CD4-positive, alpha-beta T cell treated with Interleukin-10 for 1 hour (primary cell): ENCODE measurements at regions not wholly inside any gene's neighbourhood (a gene's known extent, or its start where the extent isn't known, plus 50 kb on each side); places are given as distances from the start of the nearest gene placed in this dataset.

ENCODE experiments used
- DNase-seq: peaks from one replicate; pipeline ENCODE4 v3.0.0-alpha.2; 2020

DNA sequence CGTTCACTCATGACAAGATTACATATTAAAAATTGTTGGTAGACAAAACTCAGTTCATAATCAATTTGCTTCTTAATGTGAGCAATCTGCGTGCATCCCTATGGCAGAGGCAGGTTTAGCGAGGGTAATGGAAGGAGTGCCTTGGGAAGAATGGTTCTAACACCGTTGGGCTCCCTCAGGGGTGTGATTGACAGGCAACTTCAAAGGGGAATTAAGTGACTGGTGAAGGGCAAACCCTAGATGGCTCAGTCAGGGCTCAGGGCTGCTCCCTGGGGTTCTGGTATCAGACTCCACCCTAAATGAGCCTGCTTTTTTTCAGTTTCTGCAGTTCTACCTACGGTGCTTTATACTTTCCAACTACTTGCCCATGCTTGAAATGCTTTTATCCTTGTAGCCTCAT lies 419.5 kb upstream of the CELF4 start:
- DNase-seq, result no peak

DNA sequence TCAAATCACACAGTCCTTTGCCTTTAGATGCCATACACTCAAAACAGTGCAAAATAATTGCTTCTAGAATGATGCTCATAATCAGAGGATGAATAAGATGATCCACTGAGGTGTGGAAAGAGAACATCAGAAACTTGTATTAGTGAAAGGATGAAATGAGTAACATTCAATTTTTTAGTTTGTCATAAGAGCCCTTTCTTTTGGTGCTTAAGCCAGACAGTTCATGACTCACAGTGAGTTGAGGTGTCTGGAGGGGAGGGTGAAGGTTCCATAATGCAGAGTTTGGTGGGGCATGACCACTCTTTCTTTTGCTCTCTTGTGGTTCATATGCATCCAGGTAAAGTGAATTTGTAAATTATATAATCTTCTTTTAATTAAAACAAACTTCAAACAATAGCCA lies 415.0 kb upstream of the CELF4 start:
- no peak for DNase-seq

DNA sequence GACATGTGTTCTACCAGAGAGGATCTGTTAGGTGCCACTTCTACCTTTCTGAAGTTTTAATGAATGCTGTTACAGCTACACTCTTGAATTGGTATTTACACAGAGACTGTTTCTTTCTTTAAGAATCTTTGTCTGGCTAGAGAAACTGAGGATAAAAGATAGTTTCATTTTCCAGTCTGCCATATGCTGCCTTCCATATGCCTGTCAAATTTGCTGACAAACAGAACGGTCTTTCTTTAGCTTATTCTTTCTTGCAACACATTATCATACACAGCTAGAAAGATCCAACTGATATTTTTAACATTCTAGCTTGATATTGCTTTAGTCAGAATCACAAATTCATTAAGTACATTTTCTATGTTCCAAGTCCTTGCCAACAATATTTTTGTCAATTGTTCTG lies 409.8 kb upstream of the CELF4 start:
- no peak for DNase-seq

DNA sequence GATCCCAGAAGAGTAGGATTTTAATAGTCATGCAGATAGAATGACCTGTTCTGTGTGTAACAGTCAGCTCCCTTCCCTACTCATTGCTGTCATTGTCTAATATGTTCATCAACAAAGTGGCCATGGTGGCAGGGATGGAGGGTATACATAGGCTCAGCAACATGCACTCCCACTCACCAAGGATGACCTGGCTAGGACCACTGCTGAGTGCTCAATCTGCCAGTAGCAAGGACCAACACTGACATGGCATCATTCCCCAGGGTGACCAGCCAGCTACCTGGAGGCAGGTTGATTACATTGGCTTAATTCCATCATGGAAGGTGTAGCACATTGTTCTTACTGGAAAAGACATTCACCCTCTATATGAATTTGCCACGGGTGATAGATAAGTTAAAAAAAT lies 401.7 kb upstream of the CELF4 start:
- DNase-seq, result no peak

DNA sequence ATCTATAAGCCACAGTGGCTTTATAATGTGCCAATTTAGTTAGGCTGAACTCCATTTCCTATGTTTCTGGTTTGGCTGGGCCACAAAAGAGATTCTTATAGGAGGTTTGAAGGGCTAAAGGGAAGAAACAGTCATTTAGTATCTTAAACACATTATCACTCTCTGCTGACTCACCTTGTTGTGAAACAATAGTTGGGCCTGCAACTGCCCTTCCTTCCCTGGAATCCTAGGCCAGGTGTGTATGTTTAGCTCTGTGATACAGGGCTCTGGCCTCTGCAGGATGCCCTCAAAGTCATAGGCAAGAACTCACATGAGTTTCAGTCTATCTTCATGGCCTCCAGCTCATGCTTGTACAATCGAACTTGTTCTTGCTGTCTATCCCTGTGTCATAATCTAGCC lies 400.0 kb upstream of the CELF4 start:
- no peak for DNase-seq

DNA sequence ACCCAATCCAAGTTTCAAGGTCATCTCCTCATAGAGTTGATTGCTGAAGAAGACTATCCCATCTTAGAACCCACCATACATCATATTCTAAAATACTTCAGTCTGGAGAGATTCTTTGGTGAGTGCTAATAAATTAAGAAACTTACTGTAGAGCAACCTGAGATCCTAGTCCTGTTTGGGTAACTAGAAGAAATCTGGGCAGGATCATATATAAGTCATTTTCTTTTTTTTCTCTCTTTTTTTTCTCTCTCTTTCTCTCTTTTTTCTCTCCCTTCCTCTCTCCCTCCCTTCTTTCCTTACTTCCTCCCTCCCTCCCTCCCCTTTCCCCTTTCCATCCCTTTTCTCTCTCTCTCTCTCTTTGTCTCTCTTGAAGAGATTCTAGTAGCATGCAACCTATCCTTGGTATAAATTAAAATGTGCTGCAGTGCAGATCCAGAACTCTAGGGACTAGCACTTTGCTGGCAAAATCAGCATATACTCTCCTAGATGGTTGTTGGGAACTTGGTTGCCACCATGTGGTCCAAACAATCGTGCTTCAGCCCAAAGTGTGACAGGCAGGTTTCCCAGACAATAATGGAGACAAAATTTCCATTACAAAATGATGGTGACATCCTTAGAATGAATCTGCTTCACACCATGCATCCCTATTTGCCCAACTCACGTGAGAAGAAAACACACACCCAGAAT lies 399.4 kb upstream of the CELF4 start:
- no peak for DNase-seq

DNA sequence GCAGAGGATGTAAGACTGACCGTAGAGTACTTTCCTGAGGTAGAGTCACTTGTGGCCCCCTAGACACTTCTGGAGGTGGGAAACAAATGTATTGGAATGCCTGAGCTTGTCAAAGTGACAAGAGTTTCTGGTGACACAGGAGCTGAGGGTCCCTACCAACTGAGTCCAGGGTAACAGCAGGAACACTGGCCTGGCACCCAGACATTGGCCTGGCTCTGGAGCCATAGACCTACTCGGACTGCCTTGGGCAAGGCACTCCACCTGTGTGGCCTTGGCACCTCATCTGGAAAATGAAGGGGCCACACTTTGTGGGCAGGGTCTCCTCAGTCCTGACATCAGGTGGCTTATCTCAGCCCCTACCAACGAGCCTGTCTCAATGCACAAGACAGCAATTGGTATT lies 398.2 kb upstream of the CELF4 start:
- no peak for DNase-seq

DNA sequence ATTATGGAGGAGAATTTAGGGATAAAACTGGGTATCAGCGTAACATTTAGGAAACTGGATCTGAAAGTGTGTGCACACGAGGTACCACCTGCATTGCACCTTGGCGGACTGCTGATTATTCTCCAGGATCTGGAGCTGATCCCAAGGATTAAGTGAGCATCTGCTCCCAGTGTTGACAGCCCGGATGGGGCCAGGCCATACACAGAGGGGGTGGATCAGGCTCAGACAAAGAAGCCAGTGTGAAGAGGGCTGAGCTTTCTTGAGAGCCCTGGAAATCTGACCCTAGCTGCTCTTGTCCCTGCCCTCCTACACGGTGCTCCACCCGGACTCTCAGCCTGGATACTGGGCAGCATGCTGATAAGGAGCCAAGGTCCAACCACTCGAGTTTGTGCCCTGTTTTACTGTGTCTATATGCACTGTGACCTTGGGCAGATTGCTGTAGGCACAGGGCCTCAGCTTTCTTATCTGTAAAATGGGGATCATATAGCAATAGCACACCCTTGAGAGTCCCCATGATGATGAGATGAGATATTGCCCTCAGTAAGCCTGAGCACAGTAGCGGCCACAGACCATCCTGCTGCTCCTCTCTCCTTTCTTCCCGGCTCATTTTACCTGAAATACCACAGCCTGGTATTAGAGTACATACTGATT lies 396.8 kb upstream of the CELF4 start:
- no peak for DNase-seq

DNA sequence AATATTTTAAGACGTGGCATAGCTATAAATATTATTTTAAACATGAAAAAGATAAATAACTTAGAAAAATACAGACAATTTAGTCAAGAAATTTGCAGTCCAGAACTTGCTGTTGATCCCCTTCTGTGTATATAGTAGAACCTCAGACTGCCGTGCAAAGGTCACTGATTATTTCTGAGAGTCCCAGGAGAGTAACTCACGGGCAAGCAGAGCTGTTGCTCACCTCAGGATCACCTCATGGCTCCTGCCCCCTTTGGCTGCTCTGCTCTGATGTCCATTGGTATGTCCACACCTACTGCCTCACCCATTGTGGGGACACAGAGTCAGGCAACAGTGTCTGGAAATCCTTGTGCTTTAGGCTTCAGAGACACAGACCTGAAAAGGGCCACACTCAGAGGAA lies 392.9 kb upstream of the CELF4 start:
- no peak for DNase-seq

DNA sequence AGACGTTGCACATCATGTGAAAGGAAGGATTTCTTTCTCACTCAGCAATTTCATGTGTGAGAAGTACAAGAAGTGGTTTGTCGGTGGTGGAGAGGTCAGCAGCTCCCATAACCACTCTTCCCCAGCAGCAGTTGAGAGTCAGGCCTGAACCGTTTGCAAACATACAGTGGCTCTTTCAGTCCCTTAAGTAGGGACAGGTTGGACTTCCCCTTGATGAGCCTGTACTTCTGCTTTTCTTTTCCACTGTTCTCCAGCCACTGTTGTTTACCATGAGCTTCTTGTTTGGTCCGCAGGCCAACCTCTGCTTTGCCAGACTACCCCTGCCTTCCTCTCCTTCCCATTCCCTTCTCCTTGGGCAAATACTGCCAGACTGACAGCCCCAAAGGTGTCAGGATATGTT lies 391.3 kb upstream of the CELF4 start:
- no peak for DNase-seq

DNA sequence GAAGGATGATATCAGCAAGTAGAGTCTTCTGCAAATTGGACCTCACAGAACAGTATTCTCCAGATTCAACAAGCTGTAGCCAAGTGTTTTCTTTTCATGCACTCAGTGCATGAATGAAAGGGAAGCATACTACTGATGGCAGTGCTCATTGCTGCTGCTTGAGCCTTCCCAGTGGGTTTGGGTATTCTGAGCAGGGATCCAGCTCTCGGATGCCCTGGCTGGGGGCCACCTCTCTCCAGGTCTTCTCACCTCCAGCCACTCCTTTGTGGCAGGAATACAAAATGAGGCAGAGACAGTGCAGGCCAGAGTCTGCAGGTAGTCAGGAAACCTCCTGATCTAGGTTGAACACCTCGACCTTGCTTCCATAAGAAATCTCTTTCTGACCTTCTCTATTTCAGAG lies 390.4 kb upstream of the CELF4 start:
- no peak for DNase-seq

DNA sequence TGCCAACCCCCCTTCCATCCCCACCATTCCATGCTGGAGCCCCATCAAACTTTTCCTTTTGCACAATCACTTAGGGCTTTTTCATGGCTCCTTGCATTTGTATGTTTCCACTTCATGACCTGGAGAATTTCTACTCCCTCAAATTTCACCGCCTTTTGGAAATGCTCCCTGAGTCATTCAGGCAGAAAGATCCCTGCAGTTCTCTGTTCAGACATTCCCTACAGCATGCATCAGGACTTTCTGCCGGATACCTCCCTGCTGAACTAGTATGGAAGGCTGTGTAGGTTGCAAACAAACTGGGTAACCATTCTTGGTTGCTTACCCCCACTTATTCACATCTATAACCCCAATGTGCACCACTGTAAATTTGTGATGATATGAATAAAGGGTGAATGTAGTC lies 389.6 kb upstream of the CELF4 start:
- no peak for DNase-seq

DNA sequence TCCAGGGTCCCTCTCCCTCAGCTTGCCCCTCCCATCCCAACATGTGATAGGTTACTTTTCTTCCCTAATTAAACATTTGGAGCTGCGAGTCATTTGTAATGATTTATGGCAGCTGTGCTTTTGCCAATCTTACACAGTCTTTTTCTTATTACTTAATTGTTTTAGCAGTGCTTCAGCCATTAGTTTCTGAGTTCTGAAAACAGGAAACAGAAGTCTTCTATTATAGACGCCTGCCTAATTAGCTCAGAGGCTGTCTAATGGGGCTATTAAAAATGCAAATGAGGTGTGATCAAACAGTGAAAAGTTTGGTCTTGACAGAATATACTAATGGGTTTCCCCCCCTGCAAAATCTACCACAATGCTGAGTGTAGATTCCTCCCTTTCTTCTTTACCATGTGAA lies 388.3 kb upstream of the CELF4 start:
- DNase-seq, result no peak

DNA sequence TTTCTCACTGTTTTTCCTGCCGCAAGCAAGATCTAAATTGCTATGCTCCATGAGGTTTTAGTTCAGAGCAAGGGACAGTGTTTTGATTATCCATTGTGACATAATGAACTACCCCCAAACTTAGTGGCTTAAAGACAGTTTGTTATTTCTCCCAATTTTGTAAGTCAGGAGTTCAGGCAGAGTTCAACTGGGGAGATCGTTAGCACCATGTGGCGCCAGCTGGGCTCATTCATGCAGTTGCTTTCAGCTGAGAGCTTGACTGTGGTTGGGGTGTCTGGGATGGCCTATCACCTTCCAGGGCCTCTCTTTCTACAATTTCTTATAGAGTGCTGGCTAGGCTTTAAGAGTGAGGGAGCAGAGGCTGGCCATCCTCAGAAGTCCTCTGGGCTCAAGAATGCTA lies 382.9 kb upstream of the CELF4 start:
- DNase-seq, result no peak

DNA sequence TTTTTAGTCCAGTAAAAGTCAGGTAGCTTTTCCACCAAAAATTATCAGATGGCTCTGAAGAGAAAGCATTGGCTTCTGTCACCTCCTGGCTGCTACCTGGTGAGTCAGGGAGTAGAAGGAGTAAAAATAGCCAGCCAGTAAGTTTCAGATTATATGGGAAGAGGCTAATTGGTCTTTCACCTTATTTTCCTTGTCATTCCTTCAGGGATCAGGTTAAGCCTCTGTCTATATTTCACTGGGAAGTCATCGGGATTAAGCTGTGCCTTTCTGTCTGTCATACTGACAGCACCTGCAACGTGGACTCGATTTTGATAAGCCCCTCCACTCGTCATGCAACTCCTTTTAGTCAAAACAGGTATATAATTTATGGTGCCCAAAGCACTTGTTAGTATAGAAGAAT lies 380.7 kb upstream of the CELF4 start:
- DNase-seq, result no peak

DNA sequence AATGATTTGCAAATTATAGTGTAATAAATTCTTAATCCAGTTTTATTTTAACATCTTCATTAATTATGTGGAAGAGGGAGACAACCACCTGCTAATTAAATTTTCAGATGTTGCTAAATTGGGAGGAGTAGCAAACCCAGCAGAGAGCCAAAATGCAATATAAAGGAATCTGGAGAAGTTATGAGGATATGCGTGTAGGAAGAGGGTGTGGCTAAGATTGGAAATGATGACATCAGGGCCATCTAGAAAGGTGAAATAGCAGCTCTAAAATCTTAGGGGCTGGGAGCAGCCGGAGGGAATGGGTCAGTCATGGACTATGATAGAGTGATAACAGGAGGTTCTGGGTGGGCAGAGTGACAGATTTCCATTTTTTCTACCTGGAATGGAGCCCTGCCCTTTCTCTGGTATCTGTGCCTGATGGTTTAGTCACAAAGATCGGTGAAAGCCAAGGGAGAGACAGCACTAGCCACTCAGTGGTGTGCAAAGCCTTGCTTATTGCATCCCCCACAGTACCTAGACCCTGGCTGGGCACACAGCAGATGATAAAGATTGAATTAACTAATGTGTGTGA lies 379.2 kb upstream of the CELF4 start:
- DNase-seq, result no peak

DNA sequence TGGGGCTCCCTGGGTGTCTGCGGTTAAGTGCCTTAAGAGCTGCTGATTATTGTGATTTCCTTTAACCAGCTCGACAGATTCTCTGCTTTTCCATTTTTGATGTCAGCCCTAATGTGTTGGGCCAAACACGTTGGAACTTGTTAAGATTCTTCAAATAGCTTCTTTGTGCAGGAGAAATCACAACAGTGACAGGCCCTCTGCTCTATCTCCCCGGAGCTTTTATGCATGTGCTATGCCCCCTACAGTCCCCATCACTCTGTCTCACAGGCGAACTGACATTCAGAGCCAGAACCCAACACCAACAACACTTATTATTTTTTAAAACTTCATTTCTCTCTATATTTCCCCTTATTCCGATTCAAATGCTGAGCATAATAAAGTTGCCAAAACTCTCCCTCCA lies 371.7 kb upstream of the CELF4 start:
- DNase-seq, result no peak

DNA sequence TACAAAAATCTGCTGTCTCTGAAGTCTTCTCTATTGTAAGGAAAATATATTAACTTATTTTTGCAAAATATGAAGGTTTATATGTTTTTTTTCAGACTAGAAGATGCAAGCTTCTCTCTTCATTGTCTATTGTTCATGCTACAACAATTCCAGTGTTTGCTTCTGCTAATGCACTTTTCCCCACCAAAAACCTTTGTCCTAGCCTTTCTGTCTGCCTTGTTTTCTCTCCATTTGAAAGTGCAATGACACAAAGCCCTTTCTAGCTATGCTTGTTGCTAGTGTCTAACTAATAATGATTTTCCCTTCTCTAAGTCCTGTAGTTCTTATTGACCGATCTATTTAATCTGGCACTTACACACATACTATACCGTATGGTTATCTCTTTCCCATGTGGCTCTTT lies 369.5 kb upstream of the CELF4 start:
- DNase-seq, result no peak

DNA sequence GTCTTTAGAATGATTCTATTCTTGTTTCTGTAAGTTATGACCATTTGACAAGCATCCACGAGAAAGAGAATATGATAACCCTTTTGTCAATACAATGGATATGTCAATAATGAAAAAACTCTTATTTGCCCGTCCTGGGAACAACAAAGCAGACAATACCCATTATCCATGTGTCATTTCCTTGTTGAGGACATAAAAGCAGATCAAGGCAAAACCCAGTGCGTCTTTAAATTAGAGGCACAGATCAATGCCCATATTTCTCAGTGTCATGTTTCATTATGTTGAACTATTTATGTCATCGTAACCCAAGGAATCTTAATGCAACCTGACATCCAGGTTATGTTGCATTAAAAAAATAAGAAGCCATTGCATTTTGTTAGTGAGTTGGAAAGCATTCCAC lies 365.0 kb upstream of the CELF4 start:
- DNase-seq, result no peak

DNA sequence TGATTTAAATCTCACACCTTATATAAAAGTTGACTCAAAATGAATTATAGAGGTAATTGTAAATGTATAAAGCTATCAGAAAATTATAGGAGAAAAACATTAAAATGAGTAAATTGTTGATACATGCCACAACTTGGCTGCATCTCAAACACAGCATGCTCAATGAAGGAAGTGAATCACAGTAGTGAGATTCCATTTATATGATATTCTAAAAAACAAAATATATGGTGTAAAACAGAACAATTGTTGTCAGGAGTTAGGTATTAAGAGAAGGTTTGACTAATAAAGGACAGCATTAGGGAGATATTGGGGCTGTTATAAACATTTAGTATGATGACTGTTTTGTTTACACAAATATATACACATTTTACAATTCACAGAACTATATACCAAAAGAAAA lies 356.6 kb upstream of the CELF4 start:
- DNase-seq, result no peak

DNA sequence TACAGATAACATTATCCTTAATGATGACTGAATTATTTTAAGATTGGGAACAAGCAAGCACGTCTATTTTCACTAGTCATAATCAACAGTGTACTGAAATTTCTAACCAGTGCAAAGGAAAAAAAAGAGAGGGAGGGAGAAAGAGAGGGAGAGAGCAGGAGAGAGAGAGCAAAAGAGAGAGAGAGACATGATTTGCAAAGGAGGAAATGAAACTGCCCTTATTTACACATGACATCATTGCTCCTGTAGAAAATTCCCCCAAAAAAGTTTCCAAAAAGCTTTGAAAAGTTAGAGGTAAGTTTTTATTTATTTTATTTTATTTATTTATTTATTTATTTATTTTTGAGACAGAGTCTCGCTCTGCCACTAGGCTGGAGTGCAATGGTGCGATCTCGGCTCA lies 355.3 kb upstream of the CELF4 start:
- no peak for DNase-seq

DNA sequence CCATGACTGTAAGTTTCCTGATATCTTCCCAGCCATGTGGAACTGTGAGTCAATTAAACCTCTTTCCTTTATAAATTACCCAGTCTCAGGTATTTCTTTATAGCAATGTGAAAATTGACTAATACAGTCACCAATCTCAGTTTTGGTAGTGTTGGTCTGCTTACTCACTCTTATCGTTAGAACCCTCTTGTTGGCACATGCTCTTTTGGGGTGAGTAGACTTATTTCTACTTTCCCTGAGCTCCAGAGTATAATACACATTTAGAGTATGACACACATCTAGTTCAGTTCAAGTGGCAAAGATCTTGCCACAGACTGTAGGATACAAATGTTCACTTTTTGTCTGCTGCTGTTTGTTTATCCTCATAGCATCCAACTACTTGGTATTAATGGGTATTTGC lies 347.5 kb upstream of the CELF4 start:
- DNase-seq, result no peak

DNA sequence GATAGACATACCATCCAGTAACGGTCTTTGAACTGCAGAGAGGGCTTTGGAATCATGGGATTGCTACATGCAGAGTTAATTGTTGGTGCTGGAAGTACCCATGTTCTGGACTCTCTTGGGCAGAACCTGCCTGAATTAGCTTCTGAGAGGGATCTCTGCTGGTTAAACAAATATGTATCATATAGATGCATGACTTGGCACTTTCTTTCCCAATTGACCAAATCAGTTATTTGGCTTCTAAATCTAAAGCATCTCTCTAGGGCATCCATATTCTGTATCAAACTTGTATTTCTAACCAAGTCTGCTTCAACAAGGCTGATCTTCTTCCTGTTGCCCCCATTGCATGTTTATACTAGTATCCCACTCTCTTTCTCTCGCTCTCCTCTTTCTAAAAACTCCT lies 336.7 kb upstream of the CELF4 start:
- no peak for DNase-seq

DNA sequence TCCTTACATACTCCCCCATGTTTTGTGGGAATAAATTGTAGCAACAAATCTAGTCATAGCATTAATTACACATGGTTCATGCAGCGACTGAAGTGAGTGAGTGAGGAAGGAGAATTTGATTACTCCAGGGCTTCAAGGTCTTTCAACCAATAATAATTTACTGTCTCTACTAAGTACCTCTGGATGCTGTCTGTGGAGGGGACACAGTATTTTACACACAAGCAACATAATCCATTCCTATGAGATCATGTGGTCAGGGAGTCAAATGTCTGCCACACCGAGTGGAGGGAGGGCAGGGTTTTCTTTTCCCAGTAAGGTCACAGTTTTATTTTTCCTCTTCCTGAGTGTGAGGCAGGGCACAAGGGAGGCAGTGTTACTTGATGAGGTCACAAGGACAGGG lies 334.7 kb upstream of the CELF4 start:
- DNase-seq, result no peak

DNA sequence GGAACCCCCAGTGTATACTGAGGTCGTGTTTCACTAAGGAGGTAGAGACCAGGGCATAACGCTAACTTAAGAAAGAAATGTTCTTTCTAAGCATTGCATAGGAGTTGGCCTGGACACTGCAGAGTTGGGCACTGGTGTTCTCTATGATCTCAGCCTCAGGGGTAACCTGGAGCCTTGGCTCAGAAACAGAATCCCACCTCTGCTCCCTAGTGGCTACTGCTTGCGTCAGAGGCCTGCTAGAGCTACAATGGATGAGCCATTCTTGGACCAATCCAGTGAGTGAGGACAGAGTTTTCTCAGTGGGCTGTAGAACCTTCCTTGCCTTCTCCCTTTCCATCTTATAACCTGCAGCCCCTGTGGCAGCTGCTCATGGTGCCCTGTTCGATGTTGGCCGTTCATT lies 324.4 kb upstream of the CELF4 start:
- DNase-seq, result no peak
